Caco-2 (cell line): ENCODE measurements at regions not wholly inside any gene's neighbourhood (a gene's known extent, or its start where the extent isn't known, plus 50 kb on each side); places are given as distances from the start of the nearest gene placed in this dataset.

ENCODE experiments used
- BruUV-seq: library from RNA; stranded (reverse); fragments of 400-500 nt; replicated peaks from 2 replicates; lab custom pipeline; 2021; lab: Mats Ljungman, UMichigan
- CTCF ChIA-PET: fragments of 300-600 bp; sonication (Branson Sonifier 250); formaldehyde crosslinking; loops from one replicate; lab custom pipeline; 2022; ENCODE audit warnings: antibody characterized with exemption; lab: Charles Lee
- POLR2A ChIA-PET: fragments of 300-600 bp; sonication (Branson Sonifier 250); formaldehyde crosslinking; loops from one replicate; lab custom pipeline; 2022; ENCODE audit warnings: antibody characterized with exemption; lab: Charles Lee
- DNase-seq, 2 experiments: peaks; one replicate each; pipeline versions ENCODE4 v3.0.0 to v3.0.0-alpha.2; 2020 to 2022
- H3K27me3 ChIP-seq: replicated peaks from 2 replicates; pipeline ENCODE4 v1.6.0; 2011; ENCODE audit warnings: low read length; ENCODE audit not compliant: control insufficient read depth, insufficient read depth
- H3K36me3 ChIP-seq: 2 replicates; pipeline ENCODE4 v1.5.1; 2011; ENCODE audit warnings: low read length; ENCODE audit not compliant: control insufficient read depth, insufficient read depth
- H3K4me1 ChIP-seq: fragments of 250-450 bp; sonication (Bioruptor Pico); 2 replicates; pipeline ENCODE4 v1.5.1; 2020; ENCODE audit warnings: mild to moderate bottlenecking
- H3K4me3 ChIP-seq: 2 replicates; pipeline ENCODE4 v1.5.1; 2011; ENCODE audit warnings: low read depth, mild to moderate bottlenecking, control low read depth, low read length
- H3K9me3 ChIP-seq: fragments of 250-450 bp; sonication (Bioruptor Pico); 2 replicates; pipeline ENCODE4 v1.5.1; 2020; ENCODE audit warnings: mild to moderate bottlenecking, moderate library complexity
- H3K27ac Mint-ChIP-seq: one replicate; pipeline ENCODE4 v1.8.0; 2022; ENCODE audit warnings: mixed read lengths; ENCODE audit not compliant: unreplicated experiment
- H3K27me3 Mint-ChIP-seq: one replicate; pipeline ENCODE4 v1.8.0; 2022; ENCODE audit warnings: mixed read lengths; ENCODE audit not compliant: insufficient read depth, unreplicated experiment
- H3K36me3 Mint-ChIP-seq: one replicate; pipeline ENCODE4 v1.8.0; 2022; ENCODE audit warnings: mild to moderate bottlenecking, mixed read lengths; ENCODE audit not compliant: insufficient read depth, unreplicated experiment
- H3K4me1 Mint-ChIP-seq: one replicate; pipeline ENCODE4 v1.8.0; 2022; ENCODE audit warnings: low read depth, mixed read lengths; ENCODE audit not compliant: unreplicated experiment
- H3K4me3 Mint-ChIP-seq: one replicate; pipeline ENCODE4 v1.8.0; 2022; ENCODE audit warnings: mild to moderate bottlenecking, moderate library complexity, mixed read lengths; ENCODE audit not compliant: unreplicated experiment
- H3K9me3 Mint-ChIP-seq: one replicate; pipeline ENCODE4 v1.8.0; 2022; ENCODE audit warnings: mixed read lengths; ENCODE audit not compliant: unreplicated experiment
- intact Hi-C: fragments of 100-400 bp; cut with micrococcal nuclease; formaldehyde crosslinking; loops from one replicate; pipeline ENCODE4 v1.10.0; 2022; ENCODE audit not compliant: unreplicated experiment
- TF ChIP-seq, protein P1 (sequence below), 2 experiments: fragments of 200-600 bp in 1 of 2; IDR thresholded peaks; 1 replicate in 1 of 2; 2 replicates in 1 of 2; pipeline versions ENCODE4 v1.5.1 to v1.8.0; 2011 to 2022; ENCODE audit warnings: antibody characterized with exemption in 1 of 2, control low read depth in 1 of 2, inconsistent platforms in 1 of 2, low read depth in 1 of 2, low read length in 1 of 2, mild to moderate bottlenecking in 1 of 2, moderate library complexity in 1 of 2; ENCODE audit not compliant: insufficient read depth in 1 of 2, severe bottlenecking in 1 of 2, unreplicated experiment in 1 of 2

DNA sequence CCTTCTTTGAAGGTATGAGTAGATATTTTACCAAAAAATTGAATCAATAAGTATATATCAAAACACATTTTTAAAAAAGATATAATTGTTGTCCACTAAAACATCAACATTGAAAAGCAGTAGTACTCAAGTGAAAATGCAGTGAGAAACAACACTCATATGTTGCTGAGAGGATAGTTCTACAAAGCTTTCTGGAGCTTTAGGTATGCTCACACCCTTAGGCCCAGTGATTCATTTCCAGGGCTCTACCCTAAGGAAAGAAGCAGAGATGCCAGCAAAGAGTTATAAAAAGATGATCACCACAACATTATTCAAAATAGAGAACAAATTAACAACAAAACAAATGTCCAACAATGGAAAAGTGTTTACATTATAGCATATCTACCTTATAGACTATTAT is 197.3 kb upstream of the CCDC150 start:
- no peak overlapping the region for H3K4me3 Mint-ChIP-seq
- Histone ChIP-seq H3K36me3 (no peaks in the 10 kb centered on the region), H3K4me1 (no peaks in the 10 kb centered on the region), H3K9me3 (no peaks in the 10 kb centered on the region), H3K4me3 (no peak overlapping the region), H3K27me3 (no peaks in the 10 kb centered on the region)
- H3K36me3 Mint-ChIP-seq: no peaks in the 10 kb centered on the region
- CTCF ChIA-PET: no interaction called here
- POLR2A ChIA-PET: no interaction called here
- H3K4me1 Mint-ChIP-seq: no peaks in the 10 kb centered on the region
- BruUV-seq: no TSS peak
- intact Hi-C loops: no loop called here
- peaks cover 13% of the 10 kb centered on the region for H3K27me3 Mint-ChIP-seq
- no peak overlapping the region for H3K27ac Mint-ChIP-seq
- peaks cover 11% of the 10 kb centered on the region for H3K9me3 Mint-ChIP-seq
- DNase-seq: no peak
- TF ChIP-seq, protein P1, sequence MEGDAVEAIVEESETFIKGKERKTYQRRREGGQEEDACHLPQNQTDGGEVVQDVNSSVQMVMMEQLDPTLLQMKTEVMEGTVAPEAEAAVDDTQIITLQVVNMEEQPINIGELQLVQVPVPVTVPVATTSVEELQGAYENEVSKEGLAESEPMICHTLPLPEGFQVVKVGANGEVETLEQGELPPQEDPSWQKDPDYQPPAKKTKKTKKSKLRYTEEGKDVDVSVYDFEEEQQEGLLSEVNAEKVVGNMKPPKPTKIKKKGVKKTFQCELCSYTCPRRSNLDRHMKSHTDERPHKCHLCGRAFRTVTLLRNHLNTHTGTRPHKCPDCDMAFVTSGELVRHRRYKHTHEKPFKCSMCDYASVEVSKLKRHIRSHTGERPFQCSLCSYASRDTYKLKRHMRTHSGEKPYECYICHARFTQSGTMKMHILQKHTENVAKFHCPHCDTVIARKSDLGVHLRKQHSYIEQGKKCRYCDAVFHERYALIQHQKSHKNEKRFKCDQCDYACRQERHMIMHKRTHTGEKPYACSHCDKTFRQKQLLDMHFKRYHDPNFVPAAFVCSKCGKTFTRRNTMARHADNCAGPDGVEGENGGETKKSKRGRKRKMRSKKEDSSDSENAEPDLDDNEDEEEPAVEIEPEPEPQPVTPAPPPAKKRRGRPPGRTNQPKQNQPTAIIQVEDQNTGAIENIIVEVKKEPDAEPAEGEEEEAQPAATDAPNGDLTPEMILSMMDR (IDR thresholded peaks at IDR 0.05; ENCODE audit: insufficient read depth in 1 of 2, low read depth in 1 of 2, low read length in 1 of 2, severe bottlenecking in 1 of 2, unreplicated experiment in 1 of 2): no peak

DNA sequence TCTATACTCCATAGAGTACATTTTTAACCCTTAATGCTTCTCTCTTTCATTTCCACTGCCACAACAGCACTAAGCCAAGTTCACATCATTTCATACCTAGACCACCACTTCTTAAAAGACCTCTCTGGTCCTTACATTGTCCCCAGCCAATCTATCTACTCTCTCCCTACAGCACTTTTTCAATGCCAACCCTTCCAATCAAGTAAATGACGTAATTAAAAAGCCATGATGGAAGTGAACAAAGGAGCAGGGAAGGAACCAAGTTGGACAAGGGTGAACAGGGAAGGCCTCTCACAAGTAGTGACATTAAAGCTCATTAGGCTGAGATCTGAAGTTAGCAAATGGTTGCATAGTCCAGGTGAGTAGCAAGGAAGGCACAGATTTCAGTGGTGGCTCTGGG is 195.1 kb upstream of the CCDC150 start:
- Histone ChIP-seq H3K4me3 (no peak overlapping the region), H3K9me3 (no peaks in the 10 kb centered on the region), H3K4me1 (no peaks in the 10 kb centered on the region), H3K36me3 (no peaks in the 10 kb centered on the region), H3K27me3 (no peaks in the 10 kb centered on the region)
- TF ChIP-seq, protein P1 (IDR thresholded peaks at IDR 0.05; ENCODE audit: insufficient read depth in 1 of 2, low read depth in 1 of 2, low read length in 1 of 2, severe bottlenecking in 1 of 2, unreplicated experiment in 1 of 2): no peak
- BruUV-seq: no TSS peak
- Mint-ChIP-seq H3K4me1 (no peaks in the 10 kb centered on the region), H3K36me3 (no peaks in the 10 kb centered on the region), H3K4me3 (no peak overlapping the region), H3K9me3 (peaks cover 11% of the 10 kb centered on the region), H3K27me3 (peaks cover 8% of the 10 kb centered on the region), H3K27ac (no peak overlapping the region)
- ChIA-PET POLR2A (no interaction called here), CTCF (no interaction called here)
- intact Hi-C loops: no loop called here
- DNase-seq: no peak

DNA sequence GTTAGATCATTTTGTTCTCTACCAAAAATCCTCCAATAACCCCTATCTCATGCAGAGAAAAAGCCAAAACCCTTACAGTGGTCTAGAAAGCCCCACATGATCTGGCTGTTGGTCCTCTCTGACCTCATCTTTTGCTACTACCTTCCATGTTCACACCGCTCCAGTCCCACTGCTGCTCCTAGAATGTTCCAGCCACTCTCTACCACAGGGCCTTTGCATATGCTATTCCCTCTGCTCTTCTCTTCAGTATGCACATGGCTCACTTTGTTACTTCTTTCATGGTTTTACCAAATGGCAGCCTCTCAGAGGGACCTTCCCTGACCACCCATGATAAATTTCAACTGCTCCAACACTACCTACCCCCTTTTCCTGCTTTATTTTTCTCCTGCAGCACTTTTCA is 193.5 kb upstream of the CCDC150 start:
- Histone ChIP-seq H3K27me3 (no peaks in the 10 kb centered on the region), H3K4me3 (no peak overlapping the region), H3K36me3 (no peaks in the 10 kb centered on the region), H3K4me1 (no peaks in the 10 kb centered on the region), H3K9me3 (no peaks in the 10 kb centered on the region)
- ChIA-PET POLR2A (no interaction called here), CTCF (no interaction called here)
- H3K4me3 Mint-ChIP-seq: no peak overlapping the region
- peaks cover 3% of the 10 kb centered on the region for H3K27me3 Mint-ChIP-seq
- BruUV-seq: no TSS peak
- H3K36me3 Mint-ChIP-seq: no peaks in the 10 kb centered on the region
- H3K9me3 Mint-ChIP-seq: peaks cover 11% of the 10 kb centered on the region
- H3K27ac Mint-ChIP-seq: no peak overlapping the region
- DNase-seq: no peak
- H3K4me1 Mint-ChIP-seq: no peaks in the 10 kb centered on the region
- intact Hi-C loops: no loop called here
- TF ChIP-seq, protein P1 (IDR thresholded peaks at IDR 0.05; ENCODE audit: insufficient read depth in 1 of 2, low read depth in 1 of 2, low read length in 1 of 2, severe bottlenecking in 1 of 2, unreplicated experiment in 1 of 2): no peak
